ENCODE measurements at regions not wholly inside any gene's neighbourhood (a gene's known extent, or its start where the extent isn't known, plus 50 kb on each side); places are given as distances from the start of the nearest gene placed in this dataset.

DNA sequence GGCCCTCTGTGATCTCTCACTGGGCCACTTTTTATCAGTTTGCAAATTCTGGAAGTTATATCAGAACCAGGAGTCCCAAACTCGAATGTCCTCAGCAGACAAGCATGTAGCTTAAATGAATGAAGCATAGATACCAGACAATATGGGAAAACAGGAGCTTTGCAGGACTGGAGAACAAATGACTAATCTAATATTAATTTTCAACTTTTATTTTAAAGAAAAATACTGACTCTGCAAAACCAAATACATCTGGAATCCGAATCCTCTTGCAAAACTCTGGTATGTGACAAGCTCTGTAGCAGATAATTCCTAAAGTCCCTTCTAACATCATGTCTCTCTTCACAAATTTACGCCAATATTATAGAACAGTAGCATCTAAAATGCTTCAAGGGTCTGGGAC is 427.4 kb downstream of the TTLL7 start:
- TF ChIP-seq, protein P1, sequence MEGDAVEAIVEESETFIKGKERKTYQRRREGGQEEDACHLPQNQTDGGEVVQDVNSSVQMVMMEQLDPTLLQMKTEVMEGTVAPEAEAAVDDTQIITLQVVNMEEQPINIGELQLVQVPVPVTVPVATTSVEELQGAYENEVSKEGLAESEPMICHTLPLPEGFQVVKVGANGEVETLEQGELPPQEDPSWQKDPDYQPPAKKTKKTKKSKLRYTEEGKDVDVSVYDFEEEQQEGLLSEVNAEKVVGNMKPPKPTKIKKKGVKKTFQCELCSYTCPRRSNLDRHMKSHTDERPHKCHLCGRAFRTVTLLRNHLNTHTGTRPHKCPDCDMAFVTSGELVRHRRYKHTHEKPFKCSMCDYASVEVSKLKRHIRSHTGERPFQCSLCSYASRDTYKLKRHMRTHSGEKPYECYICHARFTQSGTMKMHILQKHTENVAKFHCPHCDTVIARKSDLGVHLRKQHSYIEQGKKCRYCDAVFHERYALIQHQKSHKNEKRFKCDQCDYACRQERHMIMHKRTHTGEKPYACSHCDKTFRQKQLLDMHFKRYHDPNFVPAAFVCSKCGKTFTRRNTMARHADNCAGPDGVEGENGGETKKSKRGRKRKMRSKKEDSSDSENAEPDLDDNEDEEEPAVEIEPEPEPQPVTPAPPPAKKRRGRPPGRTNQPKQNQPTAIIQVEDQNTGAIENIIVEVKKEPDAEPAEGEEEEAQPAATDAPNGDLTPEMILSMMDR (IDR thresholded peaks at IDR 0.05; ENCODE audit: low read depth, low read length, poor library complexity, severe bottlenecking): no peak
- TF ChIP-seq EZH2phosphoT487 (IDR thresholded peaks at IDR 0.05; ENCODE audit: borderline replicate concordance, low read length): no peak
